ENCODE measurements at regions not wholly inside any gene's neighbourhood (a gene's known extent, or its start where the extent isn't known, plus 50 kb on each side); places are given as distances from the start of the nearest gene placed in this dataset.

DNA sequence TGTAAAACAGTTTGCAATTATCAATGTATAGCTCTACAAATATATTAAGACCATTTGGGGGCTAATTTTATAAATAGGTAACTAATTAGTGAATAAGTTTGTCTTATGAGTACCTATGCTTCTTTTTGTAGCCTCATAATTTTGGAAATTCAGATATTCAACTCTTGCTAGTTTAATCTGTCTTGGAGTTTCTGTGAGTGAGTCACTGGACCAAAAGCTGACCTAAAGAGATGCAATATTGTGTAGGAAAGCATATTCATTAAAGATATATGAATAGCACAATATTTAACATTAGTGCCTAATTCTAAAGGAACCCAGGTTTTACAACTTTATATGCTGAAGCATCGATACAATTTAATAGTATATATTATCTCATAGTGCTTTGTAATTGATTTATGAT, 161.3 kb upstream of the PCDH18 start:
- TF ChIP-seq RAD21 (IDR thresholded peaks at IDR 0.05) (no peak), JUND (IDR thresholded peaks at IDR 0.05) (no peak), CTCF (IDR thresholded peaks at IDR 0.05; ENCODE audit: low read depth, low read length, missing input control) (no peak), TAF1 (conservative IDR thresholded peaks at IDR 0.05) (no peak), MAX (IDR thresholded peaks at IDR 0.05) (no peak), YY1 (IDR thresholded peaks at IDR 0.05) (no peak), EGR1 (IDR thresholded peaks at IDR 0.05; ENCODE audit: low read depth in 2 of 2) (no peak), HNF4G (IDR thresholded peaks at IDR 0.05) (no peak), GABPA (IDR thresholded peaks at IDR 0.05 in 1 of 2, conservative IDR thresholded peaks at IDR 0.05 in 1 of 2) (no peak), FOXA1 (IDR thresholded peaks at IDR 0.05) (no peak), ATF3 (IDR thresholded peaks at IDR 0.05) (no peak)
- TF ChIP-seq, protein P1, sequence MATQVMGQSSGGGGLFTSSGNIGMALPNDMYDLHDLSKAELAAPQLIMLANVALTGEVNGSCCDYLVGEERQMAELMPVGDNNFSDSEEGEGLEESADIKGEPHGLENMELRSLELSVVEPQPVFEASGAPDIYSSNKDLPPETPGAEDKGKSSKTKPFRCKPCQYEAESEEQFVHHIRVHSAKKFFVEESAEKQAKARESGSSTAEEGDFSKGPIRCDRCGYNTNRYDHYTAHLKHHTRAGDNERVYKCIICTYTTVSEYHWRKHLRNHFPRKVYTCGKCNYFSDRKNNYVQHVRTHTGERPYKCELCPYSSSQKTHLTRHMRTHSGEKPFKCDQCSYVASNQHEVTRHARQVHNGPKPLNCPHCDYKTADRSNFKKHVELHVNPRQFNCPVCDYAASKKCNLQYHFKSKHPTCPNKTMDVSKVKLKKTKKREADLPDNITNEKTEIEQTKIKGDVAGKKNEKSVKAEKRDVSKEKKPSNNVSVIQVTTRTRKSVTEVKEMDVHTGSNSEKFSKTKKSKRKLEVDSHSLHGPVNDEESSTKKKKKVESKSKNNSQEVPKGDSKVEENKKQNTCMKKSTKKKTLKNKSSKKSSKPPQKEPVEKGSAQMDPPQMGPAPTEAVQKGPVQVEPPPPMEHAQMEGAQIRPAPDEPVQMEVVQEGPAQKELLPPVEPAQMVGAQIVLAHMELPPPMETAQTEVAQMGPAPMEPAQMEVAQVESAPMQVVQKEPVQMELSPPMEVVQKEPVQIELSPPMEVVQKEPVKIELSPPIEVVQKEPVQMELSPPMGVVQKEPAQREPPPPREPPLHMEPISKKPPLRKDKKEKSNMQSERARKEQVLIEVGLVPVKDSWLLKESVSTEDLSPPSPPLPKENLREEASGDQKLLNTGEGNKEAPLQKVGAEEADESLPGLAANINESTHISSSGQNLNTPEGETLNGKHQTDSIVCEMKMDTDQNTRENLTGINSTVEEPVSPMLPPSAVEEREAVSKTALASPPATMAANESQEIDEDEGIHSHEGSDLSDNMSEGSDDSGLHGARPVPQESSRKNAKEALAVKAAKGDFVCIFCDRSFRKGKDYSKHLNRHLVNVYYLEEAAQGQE (IDR thresholded peaks at IDR 0.05): no peak
- TF ChIP-seq, protein P2, sequence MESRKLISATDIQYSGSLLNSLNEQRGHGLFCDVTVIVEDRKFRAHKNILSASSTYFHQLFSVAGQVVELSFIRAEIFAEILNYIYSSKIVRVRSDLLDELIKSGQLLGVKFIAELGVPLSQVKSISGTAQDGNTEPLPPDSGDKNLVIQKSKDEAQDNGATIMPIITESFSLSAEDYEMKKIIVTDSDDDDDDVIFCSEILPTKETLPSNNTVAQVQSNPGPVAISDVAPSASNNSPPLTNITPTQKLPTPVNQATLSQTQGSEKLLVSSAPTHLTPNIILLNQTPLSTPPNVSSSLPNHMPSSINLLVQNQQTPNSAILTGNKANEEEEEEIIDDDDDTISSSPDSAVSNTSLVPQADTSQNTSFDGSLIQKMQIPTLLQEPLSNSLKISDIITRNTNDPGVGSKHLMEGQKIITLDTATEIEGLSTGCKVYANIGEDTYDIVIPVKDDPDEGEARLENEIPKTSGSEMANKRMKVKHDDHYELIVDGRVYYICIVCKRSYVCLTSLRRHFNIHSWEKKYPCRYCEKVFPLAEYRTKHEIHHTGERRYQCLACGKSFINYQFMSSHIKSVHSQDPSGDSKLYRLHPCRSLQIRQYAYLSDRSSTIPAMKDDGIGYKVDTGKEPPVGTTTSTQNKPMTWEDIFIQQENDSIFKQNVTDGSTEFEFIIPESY (IDR thresholded peaks at IDR 0.05): no peak

Data from liver (tissue), 3 donors.